Kidney (tissue), 13 donors: ENCODE measurements at regions not wholly inside any gene's neighbourhood (a gene's known extent, or its start where the extent isn't known, plus 50 kb on each side); places are given as distances from the start of the nearest gene placed in this dataset.
A peak's percentile ranks its signal among the peaks of the same experiment; 100 is the strongest.

ENCODE experiments used
- DNase-seq, 5 donors: peaks; one replicate each; pipeline ENCODE4 v3.0.0-alpha.2; 2013 to 2020
- FAIRE-seq: peaks from 2 replicates; lab custom pipeline; 2012; peaks lifted over from hg19 to GRCh38; lab: Jason Lieb, UNC
- H3K27ac ChIP-seq, 2 donors: one replicate each; pipeline ENCODE4 v1.7.0; 2013; ENCODE audit warnings: low read depth in 2 of 2, low read length in 2 of 2, inconsistent platforms in 1 of 2
- H3K27me3 ChIP-seq: one replicate; pipeline ENCODE4 v1.7.1; 2013; ENCODE audit warnings: low read length, inconsistent platforms; ENCODE audit not compliant: control insufficient read depth, insufficient read depth
- H3K36me3 ChIP-seq, 3 donors: one replicate each; pipeline versions ENCODE4 v1.7.0 to v1.7.1; 2013; ENCODE audit warnings: low read length in 3 of 3, control low read depth in 1 of 3, inconsistent platforms in 1 of 3; ENCODE audit not compliant: insufficient read depth in 3 of 3, control insufficient read depth in 2 of 3
- H3K4me1 ChIP-seq, 3 donors: one replicate each; pipeline versions ENCODE4 v1.7.0 to v1.7.1; 2013; ENCODE audit warnings: low read length in 3 of 3, inconsistent platforms in 1 of 3, low read depth in 1 of 3; ENCODE audit not compliant: control insufficient read depth in 2 of 3, insufficient read depth in 2 of 3
- H3K4me3 ChIP-seq, 3 donors: one replicate each; pipeline versions ENCODE4 v1.7.0 to v1.8.1; 2013; ENCODE audit warnings: low read length in 3 of 3, control low read depth in 1 of 3, inconsistent platforms in 1 of 3
- H3K9ac ChIP-seq, 3 donors: one replicate each; pipeline versions ENCODE4 v1.7.0 to v1.7.1; 2013; ENCODE audit warnings: low read length in 3 of 3, control low read depth in 1 of 3, inconsistent platforms in 1 of 3
- H3K9me3 ChIP-seq, 3 donors: one replicate each; pipeline versions ENCODE4 v1.7.0 to v1.7.1; 2013; ENCODE audit warnings: low read length in 3 of 3, control low read depth in 1 of 3, inconsistent platforms in 1 of 3; ENCODE audit not compliant: control insufficient read depth in 2 of 3, insufficient read depth in 1 of 3
- intact Hi-C: fragments of 100-400 bp; cut with DNase I; formaldehyde crosslinking; loops from one replicate; pipeline ENCODE4 v1.11.1; 2022
- TF ChIP-seq, protein P1 (sequence below): IDR thresholded peaks from 3 replicates; pipeline ENCODE4 v1.5.1; 2012; ENCODE audit warnings: mild to moderate bottlenecking, moderate library complexity, borderline replicate concordance; ENCODE audit not compliant: insufficient read depth; ENCODE audit errors: extremely low read depth
- donor health status: control.
- donor health status: control.
- donor health status: control.
- donor health status: control.
- donor health status: control.
- donor health status: DM: yes; HTN: yes; CAD: no.
- donor health status: Normal renal cell carcinoma (clear cell type).

DNA sequence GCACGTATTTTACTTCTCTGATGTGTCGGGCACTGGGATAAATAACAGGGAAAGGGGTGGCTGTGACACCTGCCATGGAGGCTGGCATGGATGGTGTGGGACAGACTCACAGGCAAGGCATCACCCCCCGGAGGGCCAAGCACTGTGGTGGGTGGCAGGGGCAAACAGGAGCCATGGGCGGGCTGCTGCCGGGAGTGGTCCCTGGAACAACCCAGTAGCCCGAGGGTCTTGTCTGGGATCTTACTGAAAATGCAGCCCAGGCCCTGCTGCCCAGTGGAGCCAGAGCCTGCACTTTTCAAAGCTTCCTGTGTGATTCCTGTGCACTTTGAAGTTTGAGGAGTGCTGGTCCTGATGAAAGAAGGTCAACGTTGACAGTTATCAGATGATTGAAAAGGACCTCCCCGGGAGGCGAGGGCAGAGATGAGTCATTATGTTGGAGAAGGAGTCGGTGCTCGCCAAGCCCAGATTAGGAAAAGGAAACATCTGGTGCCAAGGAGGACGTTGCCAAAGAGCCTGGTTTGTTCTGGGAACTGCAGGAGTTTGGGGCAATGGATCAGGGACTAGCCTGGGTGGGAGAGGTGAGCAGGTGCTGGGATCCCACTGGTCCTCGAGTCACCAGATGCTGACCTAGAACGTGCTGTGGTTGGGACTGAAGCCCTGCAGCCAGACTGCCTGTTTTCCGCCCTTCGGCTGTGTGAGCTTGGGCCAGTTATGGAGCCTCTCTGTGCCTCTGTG is 130.0 kb upstream of the GGTLC1 start:
- DNase-seq = peak in 1 of 5 donors; percentile 24

DNA sequence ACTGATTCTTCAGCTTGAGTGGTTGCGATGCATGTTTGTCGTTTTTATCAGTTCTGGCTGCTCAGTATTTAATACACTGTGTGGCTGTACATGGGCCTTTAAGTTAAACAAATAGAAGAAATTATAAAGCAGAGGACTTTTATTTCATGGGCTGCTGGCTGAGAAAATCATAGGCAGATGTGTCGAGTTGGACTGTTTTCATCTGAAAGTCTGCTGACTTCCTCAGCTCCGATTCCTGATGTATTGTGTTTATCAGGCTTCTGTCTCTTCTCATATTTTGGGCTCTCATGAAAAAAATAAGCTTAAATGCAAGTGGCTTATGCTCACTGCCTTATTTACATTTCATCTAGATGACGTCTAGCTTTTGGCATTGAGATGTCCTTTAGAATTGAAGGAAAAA is 129.5 kb upstream of the GGTLC1 start:
- no peaks in the 10 kb centered on the region for H3K9me3 ChIP-seq
- H3K4me1 ChIP-seq = no peaks in the 10 kb centered on the region
- FAIRE-seq (no peak), DNase-seq (no peak)
- H3K4me3 ChIP-seq = no peak overlapping the region
- no peak overlapping the region for H3K9ac ChIP-seq
- no peaks in the 10 kb centered on the region for H3K36me3 ChIP-seq
- intact Hi-C loops = no loop called here
- TF ChIP-seq, protein P1, sequence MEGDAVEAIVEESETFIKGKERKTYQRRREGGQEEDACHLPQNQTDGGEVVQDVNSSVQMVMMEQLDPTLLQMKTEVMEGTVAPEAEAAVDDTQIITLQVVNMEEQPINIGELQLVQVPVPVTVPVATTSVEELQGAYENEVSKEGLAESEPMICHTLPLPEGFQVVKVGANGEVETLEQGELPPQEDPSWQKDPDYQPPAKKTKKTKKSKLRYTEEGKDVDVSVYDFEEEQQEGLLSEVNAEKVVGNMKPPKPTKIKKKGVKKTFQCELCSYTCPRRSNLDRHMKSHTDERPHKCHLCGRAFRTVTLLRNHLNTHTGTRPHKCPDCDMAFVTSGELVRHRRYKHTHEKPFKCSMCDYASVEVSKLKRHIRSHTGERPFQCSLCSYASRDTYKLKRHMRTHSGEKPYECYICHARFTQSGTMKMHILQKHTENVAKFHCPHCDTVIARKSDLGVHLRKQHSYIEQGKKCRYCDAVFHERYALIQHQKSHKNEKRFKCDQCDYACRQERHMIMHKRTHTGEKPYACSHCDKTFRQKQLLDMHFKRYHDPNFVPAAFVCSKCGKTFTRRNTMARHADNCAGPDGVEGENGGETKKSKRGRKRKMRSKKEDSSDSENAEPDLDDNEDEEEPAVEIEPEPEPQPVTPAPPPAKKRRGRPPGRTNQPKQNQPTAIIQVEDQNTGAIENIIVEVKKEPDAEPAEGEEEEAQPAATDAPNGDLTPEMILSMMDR = no peak
- no peak overlapping the region for H3K27ac ChIP-seq
- H3K27me3 ChIP-seq = no peaks in the 10 kb centered on the region

More for the DNA sequence above, 130.0 kb upstream of the GGTLC1 start:
- Histone ChIP-seq H3K4me1 (no peaks in the 10 kb centered on the region), H3K36me3 (no peaks in the 10 kb centered on the region), H3K4me3 (no peak overlapping the region), H3K9me3 (no peaks in the 10 kb centered on the region), H3K27me3 (no peaks in the 10 kb centered on the region), H3K27ac (no peak overlapping the region), H3K9ac (no peak overlapping the region)
- no peak for FAIRE-seq
- intact Hi-C loops = no loop called here
- TF ChIP-seq, protein P1 = no peak

DNA sequence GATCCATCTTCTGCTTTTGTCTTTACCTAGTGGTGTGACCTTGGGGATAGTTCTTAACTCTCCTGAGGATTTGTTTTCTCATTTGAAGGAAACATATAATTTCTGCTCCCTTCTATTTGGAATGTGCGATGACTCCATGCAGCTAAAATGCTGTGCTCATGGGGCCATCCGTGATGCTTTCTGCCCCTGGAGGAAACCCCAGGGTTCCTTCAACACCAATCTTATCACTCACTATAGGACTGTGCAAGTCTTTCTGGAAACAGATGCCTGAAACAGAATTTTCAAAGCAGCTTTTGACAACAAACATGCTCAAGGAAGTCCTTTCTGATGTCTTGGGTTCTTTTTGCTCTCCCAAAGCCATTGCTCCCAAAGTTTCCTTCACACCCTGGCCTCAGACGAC is 128.8 kb upstream of the GGTLC1 start:
- H3K9me3 ChIP-seq = no peaks in the 10 kb centered on the region
- intact Hi-C loops = no loop called here
- H3K9ac ChIP-seq = no peak overlapping the region
- H3K27ac ChIP-seq = no peak overlapping the region
- H3K27me3 ChIP-seq = no peaks in the 10 kb centered on the region
- H3K36me3 ChIP-seq = no peaks in the 10 kb centered on the region
- TF ChIP-seq, protein P1 = no peak
- no peak for FAIRE-seq
- no peak overlapping the region for H3K4me3 ChIP-seq
- H3K4me1 ChIP-seq = no peaks in the 10 kb centered on the region
- no peak for DNase-seq
